ENCODE measurements at regions not wholly inside any gene's neighbourhood (a gene's known extent, or its start where the extent isn't known, plus 50 kb on each side); places are given as distances from the start of the nearest gene placed in this dataset.
"Not testable (repeated sequence)": the region's sequence is repeated elsewhere in the genome, so short reads cannot be mapped to it uniquely, and the experiment has no call there.

GRCh38 chr2:200113016-200113799, 157.8 kb downstream of the MAIP1 start:
- H3K18ac ChIP-seq (ENCODE audit: low read length); H4K5ac ChIP-seq (ENCODE audit: low read length); H3K23ac ChIP-seq (ENCODE audit: low read length); H2BK15ac ChIP-seq (replicated peaks; ENCODE audit: low read depth); H3K79me2 ChIP-seq (ENCODE audit: control insufficient read depth, insufficient read depth, low read length); H3K4me2 ChIP-seq (ENCODE audit: low read length); H2BK120ac ChIP-seq (ENCODE audit: low read depth, low read length); H3K27me3 ChIP-seq (ENCODE audit: insufficient read depth, low read length, poor library complexity); H3K79me1 ChIP-seq (ENCODE audit: low read length); H2AK5ac ChIP-seq (ENCODE audit: low read length); H3K27ac ChIP-seq (ENCODE audit: low read depth, low read length); H4K8ac ChIP-seq (ENCODE audit: low read depth, low read length); H3K4ac ChIP-seq (ENCODE audit: low read depth, low read length); DNase-seq; H3K36me3 ChIP-seq (ENCODE audit: control insufficient read depth, insufficient read depth, low read length); H3K4me1 ChIP-seq (ENCODE audit: control insufficient read depth, low read depth, low read length); H3K56ac ChIP-seq (ENCODE audit: low read length); H3K4me3 ChIP-seq (ENCODE audit: low read length); H3K9ac ChIP-seq (ENCODE audit: low read length): not testable (repeated sequence)
- H2BK5ac ChIP-seq (ENCODE audit: low read length) = peak overlapping the region; percentile 32
- no CpG with 5 or more reads among the region's 8 CpGs for WGBS (ENCODE audit: extremely low coverage, insufficient coverage, low lambda C conversion rate)

- no peak for DNase-seq
- no peak overlapping the region for H3K27ac ChIP-seq (ENCODE audit: low read depth, low read length)
- H4K8ac ChIP-seq (ENCODE audit: low read depth, low read length) = no peak overlapping the region
- no peak overlapping the region for H2BK120ac ChIP-seq (ENCODE audit: low read depth, low read length)
- H3K79me1 ChIP-seq (ENCODE audit: low read length) = no peaks in the 10 kb centered on the region
- no peak overlapping the region for H3K23ac ChIP-seq (ENCODE audit: low read length)
- no peak overlapping the region for H2AK5ac ChIP-seq (ENCODE audit: low read length)
- H2BK15ac ChIP-seq (replicated peaks; ENCODE audit: low read depth) = no peak overlapping the region
- no peak overlapping the region for H3K4me3 ChIP-seq (ENCODE audit: low read length)
- no peaks in the 10 kb centered on the region for H3K27me3 ChIP-seq (ENCODE audit: insufficient read depth, low read length, poor library complexity)
- H3K4me1 ChIP-seq (ENCODE audit: control insufficient read depth, low read depth, low read length) = no peaks in the 10 kb centered on the region
- H3K36me3 ChIP-seq (ENCODE audit: control insufficient read depth, insufficient read depth, low read length) = no peaks in the 10 kb centered on the region
- no peaks in the 10 kb centered on the region for H3K79me2 ChIP-seq (ENCODE audit: control insufficient read depth, insufficient read depth, low read length)
- no peak overlapping the region for H3K56ac ChIP-seq (ENCODE audit: low read length)
- H2BK5ac ChIP-seq (ENCODE audit: low read length) = no peak overlapping the region
- H3K4me2 ChIP-seq (ENCODE audit: low read length) = no peak overlapping the region
- no peak overlapping the region for H3K4ac ChIP-seq (ENCODE audit: low read depth, low read length)
- H3K18ac ChIP-seq (ENCODE audit: low read length) = no peak overlapping the region
- H3K9ac ChIP-seq (ENCODE audit: low read length) = no peak overlapping the region
- no CpG with 5 or more reads among the region's 2 CpGs for WGBS (ENCODE audit: extremely low coverage, insufficient coverage, low lambda C conversion rate)
- H4K5ac ChIP-seq (ENCODE audit: low read length) = no peak overlapping the region
Observed at GRCh38 chr2:200119236-200119635, 163.9 kb downstream of the MAIP1 start.

- Histone ChIP-seq H3K27me3 (ENCODE audit: insufficient read depth, low read length, poor library complexity) (no peaks in the 10 kb centered on the region), H3K27ac (ENCODE audit: low read depth, low read length) (no peak overlapping the region), H3K4me2 (ENCODE audit: low read length) (no peak overlapping the region), H2BK15ac (replicated peaks; ENCODE audit: low read depth) (no peak overlapping the region), H3K79me2 (ENCODE audit: control insufficient read depth, insufficient read depth, low read length) (no peaks in the 10 kb centered on the region), H2BK5ac (ENCODE audit: low read length) (no peak overlapping the region), H4K5ac (ENCODE audit: low read length) (no peak overlapping the region), H3K4me3 (ENCODE audit: low read length) (no peak overlapping the region), H3K4ac (ENCODE audit: low read depth, low read length) (no peak overlapping the region), H3K18ac (ENCODE audit: low read length) (no peak overlapping the region), H3K36me3 (ENCODE audit: control insufficient read depth, insufficient read depth, low read length) (no peaks in the 10 kb centered on the region), H3K4me1 (ENCODE audit: control insufficient read depth, low read depth, low read length) (no peaks in the 10 kb centered on the region), H3K23ac (ENCODE audit: low read length) (no peak overlapping the region), H2BK120ac (ENCODE audit: low read depth, low read length) (no peak overlapping the region), H3K56ac (ENCODE audit: low read length) (no peak overlapping the region), H4K8ac (ENCODE audit: low read depth, low read length) (no peak overlapping the region), H3K79me1 (ENCODE audit: low read length) (no peaks in the 10 kb centered on the region), H3K9ac (ENCODE audit: low read length) (no peak overlapping the region), H2AK5ac (ENCODE audit: low read length) (no peak overlapping the region)
- DNase-seq = no peak
Observed at GRCh38 chr2:200121931-200122330, 166.5 kb downstream of the MAIP1 start.

- Histone ChIP-seq H3K4me2 (ENCODE audit: low read length) (no peak overlapping the region), H2BK120ac (ENCODE audit: low read depth, low read length) (no peak overlapping the region), H3K27ac (ENCODE audit: low read depth, low read length) (no peak overlapping the region), H2AK5ac (ENCODE audit: low read length) (no peak overlapping the region), H3K4me1 (ENCODE audit: control insufficient read depth, low read depth, low read length) (no peaks in the 10 kb centered on the region), H3K36me3 (ENCODE audit: control insufficient read depth, insufficient read depth, low read length) (no peaks in the 10 kb centered on the region), H3K23ac (ENCODE audit: low read length) (no peak overlapping the region), H3K27me3 (ENCODE audit: insufficient read depth, low read length, poor library complexity) (no peaks in the 10 kb centered on the region), H2BK15ac (replicated peaks; ENCODE audit: low read depth) (no peak overlapping the region), H4K8ac (ENCODE audit: low read depth, low read length) (no peak overlapping the region), H2BK5ac (ENCODE audit: low read length) (no peak overlapping the region), H3K79me1 (ENCODE audit: low read length) (no peaks in the 10 kb centered on the region), H3K56ac (ENCODE audit: low read length) (no peak overlapping the region), H3K4me3 (ENCODE audit: low read length) (no peak overlapping the region), H3K18ac (ENCODE audit: low read length) (no peak overlapping the region), H4K5ac (ENCODE audit: low read length) (no peak overlapping the region), H3K4ac (ENCODE audit: low read depth, low read length) (no peak overlapping the region), H3K9ac (ENCODE audit: low read length) (no peak overlapping the region), H3K79me2 (ENCODE audit: control insufficient read depth, insufficient read depth, low read length) (no peaks in the 10 kb centered on the region)
- DNase-seq = no peak
Observed at GRCh38 chr2:200122683-200123082, 167.3 kb downstream of the MAIP1 start.

- H2AK5ac ChIP-seq (ENCODE audit: low read length); H4K5ac ChIP-seq (ENCODE audit: low read length); H2BK120ac ChIP-seq (ENCODE audit: low read depth, low read length); H3K23ac ChIP-seq (ENCODE audit: low read length); H3K27me3 ChIP-seq (ENCODE audit: insufficient read depth, low read length, poor library complexity); H3K36me3 ChIP-seq (ENCODE audit: control insufficient read depth, insufficient read depth, low read length); H3K18ac ChIP-seq (ENCODE audit: low read length); H3K9ac ChIP-seq (ENCODE audit: low read length); H4K8ac ChIP-seq (ENCODE audit: low read depth, low read length); DNase-seq; H3K4me2 ChIP-seq (ENCODE audit: low read length); H3K4me3 ChIP-seq (ENCODE audit: low read length); H3K79me1 ChIP-seq (ENCODE audit: low read length); H3K79me2 ChIP-seq (ENCODE audit: control insufficient read depth, insufficient read depth, low read length); H2BK15ac ChIP-seq (replicated peaks; ENCODE audit: low read depth); H3K4ac ChIP-seq (ENCODE audit: low read depth, low read length); H3K4me1 ChIP-seq (ENCODE audit: control insufficient read depth, low read depth, low read length); H2BK5ac ChIP-seq (ENCODE audit: low read length); H3K27ac ChIP-seq (ENCODE audit: low read depth, low read length); H3K56ac ChIP-seq (ENCODE audit: low read length): not testable (repeated sequence)
- WGBS (ENCODE audit: extremely low coverage, insufficient coverage, low lambda C conversion rate) = no CpG with 5 or more reads among the region's 10 CpGs
Observed at GRCh38 chr2:200124665-200125368, 169.4 kb downstream of the MAIP1 start.

Measured in mesendoderm (in vitro differentiated cells).